K562 (cell line): ENCODE measurements at regions not wholly inside any gene's neighbourhood (a gene's known extent, or its start where the extent isn't known, plus 50 kb on each side); places are given as distances from the start of the nearest gene placed in this dataset.

Experiments used
- ATAC-seq: fragments of 200-7000 bp; cut with Tn5 transposase; 3 replicates; pipeline ENCODE4 v1.9.1; 2020; ENCODE audit warnings: moderate library complexity
- BruUV-seq: library from RNA; stranded (reverse); fragments of 400-500 nt; replicated peaks from 2 replicates; lab custom pipeline; 2021; lab: Mats Ljungman, UMichigan
- CTCF ChIA-PET: fragments of 300-600 bp; formaldehyde crosslinking; extraction: SDS; loops from one replicate; lab custom pipeline; 2021; ENCODE audit warnings: low intra/inter-chr PET ratio; lab: Yijun Ruan, JAX
- POLR2A ChIA-PET: fragments of 300-600, 350-650 bp; sonication (Branson Sonifier 250); formaldehyde crosslinking; extraction: SDS; loops from one replicate; lab custom pipeline; 2021; ENCODE audit warnings: antibody characterized with exemption, inconsistent platforms; lab: Yijun Ruan, JAX
- DNase-seq, 4 experiments: peaks; one replicate each; pipeline versions ENCODE4 v3.0.0 to v3.0.0-alpha.2; 2011 to 2018; ENCODE audit warnings: low spot score in 3 of 4, mixed read lengths in 3 of 4; ENCODE audit errors: extremely low read depth in 1 of 4
- FAIRE-seq: peaks from 2 replicates; lab custom pipeline; 2011; peaks lifted over from hg19 to GRCh38; lab: Jason Lieb, UNC
- H2AFZ ChIP-seq: 2 replicates; pipeline ENCODE4 v1.6.0; 2011; ENCODE audit warnings: low read depth, low read length, control low read depth, inconsistent platforms
- H3K27ac ChIP-seq: fragments of 200-600 bp; 3 replicates; pipeline ENCODE4 v1.8.0; 2011; ENCODE audit warnings: low read depth, mild to moderate bottlenecking, control low read depth, inconsistent platforms, low read length, moderate library complexity, mixed read lengths; ENCODE audit errors: extremely low read depth
- H3K27me3 ChIP-seq, 2 experiments: fragments of 300-600 bp in 1 of 2; 2 replicates in 1 of 2; 3 replicates in 1 of 2; pipeline versions ENCODE4 v1.6.0 to v1.8.0; 2011; ENCODE audit warnings: inconsistent platforms in 2 of 2, low read length in 2 of 2, mild to moderate bottlenecking in 1 of 2, mixed read lengths in 1 of 2, moderate library complexity in 1 of 2; ENCODE audit not compliant: control insufficient read depth in 2 of 2, insufficient read depth in 2 of 2
- H3K36me3 ChIP-seq: fragments of 300-600 bp; 3 replicates; pipeline ENCODE4 v1.8.0; 2011; ENCODE audit warnings: mild to moderate bottlenecking, low read length, inconsistent platforms; ENCODE audit not compliant: control insufficient read depth, insufficient read depth
- H3K4me1 ChIP-seq, 2 experiments: fragments of 200-600 bp in 1 of 2; replicated peaks in 1 of 2; 2 replicates in 1 of 2; 3 replicates in 1 of 2; pipeline versions ENCODE4 v1.5.1 to v1.8.0; 2011; ENCODE audit warnings: inconsistent platforms in 2 of 2, low read length in 2 of 2, mild to moderate bottlenecking in 1 of 2, mixed read lengths in 1 of 2, moderate library complexity in 1 of 2; ENCODE audit not compliant: control insufficient read depth in 2 of 2, insufficient read depth in 2 of 2
- H3K4me2 ChIP-seq: 2 replicates; pipeline ENCODE4 v1.6.1; 2011; ENCODE audit warnings: low read length, control low read depth, inconsistent platforms, mixed read lengths; ENCODE audit not compliant: insufficient read depth
- H3K4me3 ChIP-seq: fragments of 200-600 bp; sonication (generic), shearing (Covaris generic); 2 replicates; pipeline ENCODE4 v1.5.1; 2016; ENCODE audit warnings: control low read depth, inconsistent platforms
- H3K79me2 ChIP-seq: fragments of 200-600 bp; 3 replicates; pipeline ENCODE4 v1.8.0; 2011; ENCODE audit warnings: low read length, inconsistent platforms; ENCODE audit not compliant: control insufficient read depth, insufficient read depth
- H3K9ac ChIP-seq, 2 experiments: 2 replicates each; pipeline versions ENCODE4 v1.6.0 to v1.6.1; 2011; ENCODE audit warnings: low read depth in 2 of 2, low read length in 2 of 2, control low read depth in 1 of 2, inconsistent platforms in 1 of 2, mild to moderate bottlenecking in 1 of 2, mixed read lengths in 1 of 2; ENCODE audit not compliant: insufficient read depth in 1 of 2
- H3K9me1 ChIP-seq: one replicate; pipeline ENCODE4 v1.6.0; 2011; ENCODE audit warnings: inconsistent platforms, mild to moderate bottlenecking, low read length, moderate library complexity; ENCODE audit not compliant: control insufficient read depth, insufficient read depth
- H3K9me3 ChIP-seq: replicated peaks from 2 replicates; pipeline ENCODE4 v1.5.1; 2011; ENCODE audit warnings: low read depth, low read length, inconsistent platforms; ENCODE audit not compliant: control insufficient read depth, insufficient read depth
- H4K20me1 ChIP-seq: replicated peaks from 2 replicates; pipeline ENCODE4 v1.6.1; 2011; ENCODE audit warnings: low read length, inconsistent platforms, mixed read lengths; ENCODE audit not compliant: control insufficient read depth, insufficient read depth
- ARID4B ChIP-seq: sonication (generic); formaldehyde crosslinking; IDR thresholded peaks from 2 replicates; pipeline ENCODE4 v1.8.0; 2022; ENCODE audit warnings: mild to moderate bottlenecking, missing genetic modification reagents
- CBFA2T2 ChIP-seq: fragments of 450-650 bp; conservative IDR thresholded peaks from 2 replicates; pipeline ENCODE4 v1.6.1; 2017; ENCODE audit warnings: mild to moderate bottlenecking
- CBFA2T3 ChIP-seq: fragments of 450-650 bp; IDR thresholded peaks from 2 replicates; pipeline ENCODE4 v1.6.1; 2017
- CBX8 ChIP-seq: fragments of 200-600 bp; sonication (generic); IDR thresholded peaks from 2 replicates; pipeline ENCODE4 v1.6.1; 2012; ENCODE audit warnings: borderline replicate concordance, mixed run types, low read depth, mild to moderate bottlenecking, moderate library complexity, mixed read lengths, low read length, control low read depth, inconsistent platforms; ENCODE audit not compliant: poor library complexity, severe bottlenecking; ENCODE audit errors: extremely low read depth
- CEBPB ChIP-seq: fragments of 450-650 bp; IDR thresholded peaks from 2 replicates; pipeline ENCODE4 v1.6.1; 2016; ENCODE audit warnings: missing genetic modification characterization, missing compliant biosample characterization
- CEBPG ChIP-seq, 3 experiments: fragments of 200-800 bp in 1 of 3; sonication (Bioruptor generic) in 1 of 3; sonication (generic) in 1 of 3; formaldehyde crosslinking in 1 of 3; IDR thresholded peaks in 2 of 3; conservative IDR thresholded peaks in 1 of 3; 2 replicates each; pipeline versions ENCODE4 v1.6.1 to v1.8.0; 2016 to 2022; ENCODE audit warnings: missing compliant biosample characterization in 2 of 3, missing genetic modification characterization in 2 of 3, mild to moderate bottlenecking in 1 of 3, missing genetic modification reagents in 1 of 3
- EWSR1 ChIP-seq: fragments of 450-650 bp; IDR thresholded peaks from 2 replicates; pipeline ENCODE4 v1.6.1; 2018; ENCODE audit warnings: borderline replicate concordance, mild to moderate bottlenecking, low read depth, moderate library complexity; ENCODE audit not compliant: partially characterized antibody
- HDAC1 ChIP-seq, 2 experiments: fragments of 450-650 bp; IDR thresholded peaks; 2 replicates each; pipeline ENCODE4 v1.6.1; 2016 to 2017; ENCODE audit warnings: inconsistent platforms in 1 of 2, mild to moderate bottlenecking in 1 of 2, moderate library complexity in 1 of 2
- KDM1A ChIP-seq, 2 experiments: fragments of 450-650 bp; IDR thresholded peaks; 2 replicates each; pipeline ENCODE4 v1.6.1; 2016; ENCODE audit warnings: mild to moderate bottlenecking in 2 of 2
- MTA1 ChIP-seq: fragments of 450-650 bp; IDR thresholded peaks from 2 replicates; pipeline ENCODE4 v1.6.1; 2017; ENCODE audit warnings: borderline replicate concordance
- NEUROD1 ChIP-seq: fragments of 150-350 bp; IDR thresholded peaks from 2 replicates; pipeline ENCODE4 v1.6.1; 2014; ENCODE audit warnings: borderline replicate concordance, low read length, low read depth; ENCODE audit not compliant: partially characterized antibody
- RBM34 ChIP-seq: fragments of 200-400 bp; formaldehyde crosslinking; IDR thresholded peaks from 2 replicates; pipeline ENCODE4 v1.6.1; 2018; ENCODE audit warnings: low read length, borderline replicate concordance; ENCODE audit not compliant: insufficient read depth
- TAL1 ChIP-seq: fragments of 450-650 bp; IDR thresholded peaks from 2 replicates; pipeline ENCODE4 v1.6.1; 2016; ENCODE audit warnings: mild to moderate bottlenecking
- TCF3 ChIP-seq: sonication (generic); formaldehyde crosslinking; IDR thresholded peaks from 2 replicates; pipeline ENCODE4 v1.4.0; 2020; ENCODE audit warnings: mild to moderate bottlenecking, missing genetic modification reagents
- ZBTB2 ChIP-seq: fragments of 450-650 bp; IDR thresholded peaks from 2 replicates; pipeline ENCODE4 v1.6.1; 2016; ENCODE audit warnings: antibody characterized with exemption
- ZNF239 ChIP-seq: fragments of 250-450 bp; sonication (Bioruptor Pico); IDR thresholded peaks from 2 replicates; pipeline ENCODE4 v1.4.0; 2020; ENCODE audit warnings: mild to moderate bottlenecking
- ZNF584 ChIP-seq: fragments of 200-800 bp; sonication (Bioruptor generic); IDR thresholded peaks from 2 replicates; pipeline ENCODE4 v1.6.1; 2016; ENCODE audit warnings: low read depth, mild to moderate bottlenecking, missing genetic modification characterization, missing compliant biosample characterization
- WGBS: fragments of 100-300 bp; shearing (Covaris generic); methylation state at CpG from one replicate; pipeline ENCODE4 v1.1.6; 2016; ENCODE audit warnings: low coverage, mixed read lengths; ENCODE audit not compliant: insufficient coverage; ENCODE audit errors: missing lambda C conversion rate; 5-methylcytosine and 5-hydroxymethylcytosine counted together
- in situ Hi-C: fragments of 300-500 bp; cut with MboI; formaldehyde crosslinking; loops from 4 replicates; pipeline ENCODE4 v1.15.0; 2018; ENCODE audit warnings: inconsistent platforms, mixed read lengths
- intact Hi-C: fragments of 100-400 bp; cut with micrococcal nuclease; formaldehyde crosslinking; loops from 2 replicates; pipeline ENCODE4 v1.14.2; 2022

- Histone ChIP-seq H3K4me1 (peaks cover 0 to 36% of the 10 kb centered on the region in 2 experiments; a peak in 4 of 5 replicates), H3K36me3 (no peaks in the 10 kb centered on the region), H3K9ac (no peak overlapping the region), H3K27ac (no peak overlapping the region), H3K9me3 (no peaks in the 10 kb centered on the region), H3K9me1 (no peaks in the 10 kb centered on the region), H2AFZ (no peak overlapping the region), H3K79me2 (no peaks in the 10 kb centered on the region), H4K20me1 (no peaks in the 10 kb centered on the region), H3K4me2 (no peak overlapping the region), H3K27me3 (no peaks in the 10 kb centered on the region), H3K4me3 (no peak overlapping the region)
- peak in 1 of 2 experiments; percentile 57; a peak in 1 of 4 replicates for TF ChIP-seq HDAC1 (IDR thresholded peaks at IDR 0.05)
- TF ChIP-seq CEBPB (tag): peak; percentile 54; the same call in 1 of the 2 replicates
- TF ChIP-seq ZNF584: no peak
- TF ChIP-seq CBFA2T2: peak; percentile 40
- no peak for TF ChIP-seq ZBTB2
- no peak for TF ChIP-seq MTA1
- TF ChIP-seq TCF3 (CRISPR knock-in tag): peak; percentile 17; the same call in 1 of the 2 replicates
- peak; percentile 41; the same call in 1 of the 2 replicates for TF ChIP-seq TAL1
- TF ChIP-seq EWSR1: no peak
- peak; percentile 68; the same call in 1 of the 2 replicates for TF ChIP-seq ZNF239 (CRISPR knock-in tag)
- TF ChIP-seq CBX8: no peak
- no peak for TF ChIP-seq ARID4B
- TF ChIP-seq NEUROD1: no peak
- no peak for TF ChIP-seq CEBPG (CRISPR knock-in tag; IDR thresholded peaks at IDR 0.05)
- peak in 1 of 2 experiments; percentile 28; a peak in 1 of 4 replicates for TF ChIP-seq CEBPG (tag; conservative IDR thresholded peaks at IDR 0.05 in 1 of 2, IDR thresholded peaks at IDR 0.05 in 1 of 2)
- TF ChIP-seq RBM34: no peak
- TF ChIP-seq CBFA2T3: peak; percentile 72
- TF ChIP-seq KDM1A (IDR thresholded peaks at IDR 0.05): peak; percentile 80 to 82
- no TSS peak for BruUV-seq
- ChIA-PET POLR2A (interaction anchor here (0.9 to 1.4 kb wide), 2 partner anchors 10 to 15 kb away, joined by 3 read pairs; no protein-coding TSS in a partner anchor), CTCF (no interaction called here)
- WGBS: 36% methylated on average over 1 of the region's 1 CpG
- no peak for DNase-seq
- ATAC-seq: no peak
- FAIRE-seq: no peak
- intact Hi-C loops: no loop called here
- in situ Hi-C loops: loop anchor here (10.0 kb wide), 1 partner anchor 153 kb away; no protein-coding TSS in a partner anchor
Measured at GRCh38 chr1:101131239-101131843, 105.5 kb upstream of the S1PR1 start.
